Heart left ventricle (tissue), 16 donors: ENCODE measurements at regions not wholly inside any gene's neighbourhood (a gene's known extent, or its start where the extent isn't known, plus 50 kb on each side); places are given as distances from the start of the nearest gene placed in this dataset.
"Not testable (repeated sequence)": the region's sequence is repeated elsewhere in the genome, so short reads cannot be mapped to it uniquely, and the experiment has no call there.

ENCODE experiments used
- ATAC-seq, 4 donors: fragments of 200-7000 bp; cut with Tn5 transposase; one replicate each; pipeline ENCODE4 v1.9.1; 2020 to 2022; ENCODE audit warnings: moderate library complexity in 4 of 4, mild to moderate bottlenecking in 3 of 4, moderate number of reproducible peaks in 1 of 4
- DNase-seq, 5 donors: peaks; one replicate each; pipeline ENCODE4 v3.0.0-alpha.2; 2020
- H3K27ac ChIP-seq, 12 donors: fragments of 200-600 bp; sonication (generic) in 4 of 12; one replicate each; pipeline versions ENCODE4 v1.5.0 to v1.8.0; 2016 to 2022; ENCODE audit warnings: mild to moderate bottlenecking in 2 of 12
- H3K27me3 ChIP-seq, 9 donors: fragments of 200-600 bp; sonication (generic) in 2 of 9; one replicate each; pipeline versions ENCODE4 v1.5.1 to v1.8.0; 2016 to 2022; ENCODE audit warnings: mild to moderate bottlenecking in 3 of 9
- H3K36me3 ChIP-seq, 9 donors: fragments of 200-600 bp; sonication (generic) in 2 of 9; one replicate each; pipeline versions ENCODE4 v1.5.0 to v1.8.0; 2018 to 2022; ENCODE audit warnings: mild to moderate bottlenecking in 2 of 9
- H3K4me1 ChIP-seq, 12 donors: fragments of 200-600 bp; sonication (generic) in 4 of 12; one replicate each; pipeline versions ENCODE4 v1.5.0 to v1.8.0; 2016 to 2022; ENCODE audit warnings: mild to moderate bottlenecking in 3 of 12
- H3K4me3 ChIP-seq, 12 donors: fragments of 200-600 bp; sonication (generic) in 4 of 12; one replicate each; pipeline versions ENCODE4 v1.5.0 to v1.8.0; 2017 to 2022; ENCODE audit warnings: mild to moderate bottlenecking in 9 of 12, moderate library complexity in 4 of 12
- H3K9me3 ChIP-seq, 12 donors: fragments of 200-600 bp; sonication (generic) in 4 of 12; one replicate each; pipeline versions ENCODE4 v1.5.0 to v1.8.0; 2016 to 2022; ENCODE audit warnings: mild to moderate bottlenecking in 1 of 12
- POLR2A ChIP-seq, 2 donors: fragments of 450-650 bp; IDR thresholded peaks; one replicate each; pipeline ENCODE4 v1.6.1; 2017; ENCODE audit warnings: antibody characterized with exemption in 2 of 2, mild to moderate bottlenecking in 2 of 2, moderate library complexity in 2 of 2
- WGBS, 4 donors: extraction: QIAGEN DNeasy Blood & Tissue Kit in 2 of 4; methylation state at CpG; one replicate each; pipeline versions ENCODE4 v1.1.5 to v1.1.7; 2013 to 2018; 5-methylcytosine and 5-hydroxymethylcytosine counted together
- intact Hi-C, 10 donors: fragments of 100-400 bp; cut with DNase I; formaldehyde crosslinking; loops; one replicate each; pipeline versions ENCODE4 v1.11.1 to v1.14.2; 2022
- TF ChIP-seq, protein P1 (sequence below), 12 donors: fragments of 200-600 bp; sonication (generic) in 4 of 12; IDR thresholded peaks; one replicate each; pipeline versions ENCODE4 v1.5.0 to v1.8.0; 2018 to 2022; ENCODE audit warnings: antibody characterized with exemption in 12 of 12, mild to moderate bottlenecking in 5 of 12
- donor health status: ischemic (EF 13 %, LVEDD 7.1; RV severe dilation, severe dysfunction).
- donor health status: healthy with polysubstance abuse.
- donor health status: DM: no; HTN: yes; CAD: no.
- donor health status: DM: no; HTN: no; CAD: no.
- donor health status: ischemic (EF 25% LVEDD 6.9; RV normal size, moderate dysfunction).
- donor health status: ischemic (EF 25% LVEDD 5.7; RV mildly dilated, moderate dysfunction).
- donor health status: healthy.
- donor health status: DM: yes; HTN: yes; CAD: no.
- donor health status: ischemic (EF 35%, LVEDD 5.7; RV mildly dilated, moderate dysfunction).
- donor health status: nonischemic (EF 11% LVEDD 7.7; RV severe dilation, severe dysfunction).
- donor health status: DM: yes; HTN: yes; CAD: no.
- donor health status: PGD.
- donor health status: ischemic (EF 29% LVEDD 5.4; RV normal size, mild dysfunction).
- donor health status: nonischemic (EF 23%, LVEDD 6.1; RV moderate dilation, normal function).

DNA sequence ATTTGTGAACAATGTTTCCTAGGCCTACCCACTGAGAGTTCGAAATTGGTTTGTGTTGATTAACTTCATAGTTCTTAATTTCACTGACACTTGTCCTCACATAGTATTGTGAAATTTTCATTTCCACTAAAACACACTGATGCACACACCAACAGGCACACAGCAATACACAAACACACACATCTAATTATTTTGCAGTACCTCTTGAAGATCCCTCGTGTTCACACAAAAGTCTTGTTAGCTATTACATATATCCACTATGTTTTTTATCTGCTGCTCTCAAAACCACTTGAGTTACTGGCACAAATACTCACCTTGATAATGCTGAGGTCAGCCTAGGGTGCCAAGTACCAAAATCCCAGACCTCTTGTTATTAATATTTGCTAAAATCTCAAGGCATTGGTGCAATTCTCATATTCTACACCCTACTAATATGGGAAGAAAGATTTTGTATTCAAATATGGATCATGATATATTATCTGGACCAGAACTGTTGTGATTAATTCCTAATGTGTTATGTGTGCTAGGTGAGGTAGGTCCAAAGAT, 767.4 kb upstream of the CDH10 start:
- no peak overlapping the region for H3K27ac ChIP-seq
- intact Hi-C loops = no loop called here
- H3K36me3 ChIP-seq = no peaks in the 10 kb centered on the region
- H3K9me3 ChIP-seq = peaks cover 0 to 24% (median 4%) of the 10 kb centered on the region in 12 donors
- WGBS, 4 donors = 45 to 60% (median 55%) methylated on average over 2 of the region's 2 CpGs
- no peaks in the 10 kb centered on the region for H3K27me3 ChIP-seq
- H3K4me1 ChIP-seq = no peaks in the 10 kb centered on the region
- no peak for DNase-seq
- no peak for ATAC-seq
- no peak overlapping the region for H3K4me3 ChIP-seq
- no peak for TF ChIP-seq POLR2A (IDR thresholded peaks at IDR 0.05)
- TF ChIP-seq, protein P1, sequence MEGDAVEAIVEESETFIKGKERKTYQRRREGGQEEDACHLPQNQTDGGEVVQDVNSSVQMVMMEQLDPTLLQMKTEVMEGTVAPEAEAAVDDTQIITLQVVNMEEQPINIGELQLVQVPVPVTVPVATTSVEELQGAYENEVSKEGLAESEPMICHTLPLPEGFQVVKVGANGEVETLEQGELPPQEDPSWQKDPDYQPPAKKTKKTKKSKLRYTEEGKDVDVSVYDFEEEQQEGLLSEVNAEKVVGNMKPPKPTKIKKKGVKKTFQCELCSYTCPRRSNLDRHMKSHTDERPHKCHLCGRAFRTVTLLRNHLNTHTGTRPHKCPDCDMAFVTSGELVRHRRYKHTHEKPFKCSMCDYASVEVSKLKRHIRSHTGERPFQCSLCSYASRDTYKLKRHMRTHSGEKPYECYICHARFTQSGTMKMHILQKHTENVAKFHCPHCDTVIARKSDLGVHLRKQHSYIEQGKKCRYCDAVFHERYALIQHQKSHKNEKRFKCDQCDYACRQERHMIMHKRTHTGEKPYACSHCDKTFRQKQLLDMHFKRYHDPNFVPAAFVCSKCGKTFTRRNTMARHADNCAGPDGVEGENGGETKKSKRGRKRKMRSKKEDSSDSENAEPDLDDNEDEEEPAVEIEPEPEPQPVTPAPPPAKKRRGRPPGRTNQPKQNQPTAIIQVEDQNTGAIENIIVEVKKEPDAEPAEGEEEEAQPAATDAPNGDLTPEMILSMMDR (IDR thresholded peaks at IDR 0.05) = no peak

DNA sequence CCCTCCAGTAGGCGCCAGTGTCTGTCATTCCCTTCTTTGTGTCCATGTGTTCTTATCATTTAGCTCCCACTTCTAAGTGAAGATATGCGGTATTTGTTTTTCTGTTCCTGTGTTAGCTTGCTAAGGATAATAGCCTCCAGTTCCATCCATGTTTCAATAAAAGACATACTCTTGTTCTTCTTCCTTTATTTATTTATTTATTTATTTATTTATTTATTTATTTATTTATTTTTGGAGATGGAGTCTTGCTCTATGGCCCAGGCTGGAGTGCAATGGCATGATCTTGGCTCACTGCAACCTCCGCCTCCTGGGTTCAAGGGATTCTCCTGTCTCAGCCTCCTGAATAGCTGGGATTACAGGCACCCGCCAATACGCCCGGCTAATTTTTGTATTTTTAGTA, 762.6 kb upstream of the CDH10 start:
- H3K36me3 ChIP-seq, H3K4me3 ChIP-seq, ATAC-seq, H3K4me1 ChIP-seq, intact Hi-C loops, H3K27me3 ChIP-seq, H3K27ac ChIP-seq, DNase-seq: not testable (repeated sequence)
- peaks cover 0 to 34% (median 4%) of the 10 kb centered on the region in 12 donors for H3K9me3 ChIP-seq
- 63 to 91% (median 79%) methylated on average over 6 of the region's 6 CpGs for WGBS, 4 donors

GRCh38 chr5:25405850-25406249, 761.1 kb upstream of the CDH10 start:
- no peaks in the 10 kb centered on the region for H3K36me3 ChIP-seq
- no peak overlapping the region for H3K27ac ChIP-seq
- H3K4me1 ChIP-seq = no peaks in the 10 kb centered on the region
- ATAC-seq = no peak
- no peak overlapping the region for H3K4me3 ChIP-seq
- DNase-seq = no peak
- TF ChIP-seq POLR2A (IDR thresholded peaks at IDR 0.05) = no peak
- TF ChIP-seq, protein P1 (IDR thresholded peaks at IDR 0.05) = no peak
- no peaks in the 10 kb centered on the region for H3K27me3 ChIP-seq
- intact Hi-C loops = no loop called here
- peaks cover 0 to 34% (median 4%) of the 10 kb centered on the region in 12 donors for H3K9me3 ChIP-seq
- 75 to 84% (median 79%) methylated on average over 1 of the region's 1 CpG for WGBS, 4 donors

DNA sequence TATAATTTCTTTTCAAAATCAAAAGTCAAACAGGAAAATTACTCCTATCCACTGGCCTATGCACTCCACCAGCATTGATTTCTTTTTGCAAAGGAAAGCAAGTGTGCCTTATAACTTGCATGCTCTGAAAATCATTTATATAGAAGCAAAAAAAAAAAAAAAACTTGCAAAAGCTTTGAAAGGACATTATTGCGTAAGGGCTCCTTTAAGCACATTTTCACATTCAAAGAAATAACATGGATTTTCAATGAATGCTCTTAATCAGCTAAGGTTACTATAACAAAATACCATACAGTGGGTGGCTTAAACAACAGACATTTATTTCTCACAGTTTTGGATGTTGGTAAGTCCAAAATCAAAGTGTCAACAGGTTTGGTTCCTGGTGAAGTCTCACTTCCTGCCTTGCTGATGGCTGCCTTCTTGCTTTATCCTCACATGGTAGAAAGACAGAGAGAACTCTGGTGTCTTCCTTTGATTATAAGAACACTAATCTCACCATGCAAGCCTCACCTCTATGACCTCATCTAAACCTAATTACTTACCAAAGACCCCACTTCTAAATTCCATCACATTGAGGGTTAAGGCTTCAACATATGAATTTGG, 755.2 kb upstream of the CDH10 start:
- Histone ChIP-seq H3K27ac (no peak overlapping the region), H3K36me3 (no peaks in the 10 kb centered on the region), H3K9me3 (peaks cover 0 to 16% (median 0%) of the 10 kb centered on the region in 12 donors), H3K4me1 (no peaks in the 10 kb centered on the region), H3K4me3 (no peak overlapping the region), H3K27me3 (no peaks in the 10 kb centered on the region)
- ATAC-seq (no peak), DNase-seq (no peak)
- WGBS, 4 donors = 94 to 99% (median 95%) methylated on average over 1 of the region's 1 CpG
- intact Hi-C loops = no loop called here
- TF ChIP-seq POLR2A (IDR thresholded peaks at IDR 0.05) = no peak
- TF ChIP-seq, protein P1 (IDR thresholded peaks at IDR 0.05) = no peak

GRCh38 chr5:25393957-25394356, 749.2 kb upstream of the CDH10 start:
- no peak overlapping the region for H3K4me3 ChIP-seq
- intact Hi-C loops = no loop called here
- no peak for DNase-seq
- H3K9me3 ChIP-seq = peaks cover 0 to 5% (median 0%) of the 10 kb centered on the region in 12 donors
- no peak for ATAC-seq
- no peaks in the 10 kb centered on the region for H3K4me1 ChIP-seq
- H3K27me3 ChIP-seq = no peaks in the 10 kb centered on the region
- WGBS, 4 donors = 79 to 94% (median 85%) methylated on average over 1 of the region's 1 CpG
- no peak overlapping the region for H3K27ac ChIP-seq
- TF ChIP-seq, protein P1 (IDR thresholded peaks at IDR 0.05) = no peak
- TF ChIP-seq POLR2A (IDR thresholded peaks at IDR 0.05) = no peak
- H3K36me3 ChIP-seq = no peaks in the 10 kb centered on the region
